ENCODE measurements at regions not wholly inside any gene's neighbourhood (a gene's known extent, or its start where the extent isn't known, plus 50 kb on each side); places are given as distances from the start of the nearest gene placed in this dataset.
A peak's percentile ranks its signal among the peaks of the same experiment; 100 is the strongest.

GRCh38 chr2:57614988-57615387 is 431.6 kb upstream of the VRK2 start:
- TF ChIP-seq, protein P1, sequence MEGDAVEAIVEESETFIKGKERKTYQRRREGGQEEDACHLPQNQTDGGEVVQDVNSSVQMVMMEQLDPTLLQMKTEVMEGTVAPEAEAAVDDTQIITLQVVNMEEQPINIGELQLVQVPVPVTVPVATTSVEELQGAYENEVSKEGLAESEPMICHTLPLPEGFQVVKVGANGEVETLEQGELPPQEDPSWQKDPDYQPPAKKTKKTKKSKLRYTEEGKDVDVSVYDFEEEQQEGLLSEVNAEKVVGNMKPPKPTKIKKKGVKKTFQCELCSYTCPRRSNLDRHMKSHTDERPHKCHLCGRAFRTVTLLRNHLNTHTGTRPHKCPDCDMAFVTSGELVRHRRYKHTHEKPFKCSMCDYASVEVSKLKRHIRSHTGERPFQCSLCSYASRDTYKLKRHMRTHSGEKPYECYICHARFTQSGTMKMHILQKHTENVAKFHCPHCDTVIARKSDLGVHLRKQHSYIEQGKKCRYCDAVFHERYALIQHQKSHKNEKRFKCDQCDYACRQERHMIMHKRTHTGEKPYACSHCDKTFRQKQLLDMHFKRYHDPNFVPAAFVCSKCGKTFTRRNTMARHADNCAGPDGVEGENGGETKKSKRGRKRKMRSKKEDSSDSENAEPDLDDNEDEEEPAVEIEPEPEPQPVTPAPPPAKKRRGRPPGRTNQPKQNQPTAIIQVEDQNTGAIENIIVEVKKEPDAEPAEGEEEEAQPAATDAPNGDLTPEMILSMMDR (IDR thresholded peaks at IDR 0.05; ENCODE audit: insufficient read depth, low read length, poor library complexity, severe bottlenecking), result no peak
- Histone ChIP-seq H3K27me3 (replicated peaks; ENCODE audit: control insufficient read depth, insufficient read depth, low read length) (no peaks in the 10 kb centered on the region), H3K36me3 (ENCODE audit: control insufficient read depth, insufficient read depth, low read length) (no peaks in the 10 kb centered on the region), H3K4me3 (replicated peaks; ENCODE audit: low read depth, low read length) (no peak overlapping the region)
- DNase-seq (ENCODE audit: extremely low read depth, insufficient read length), result no peak

DNA sequence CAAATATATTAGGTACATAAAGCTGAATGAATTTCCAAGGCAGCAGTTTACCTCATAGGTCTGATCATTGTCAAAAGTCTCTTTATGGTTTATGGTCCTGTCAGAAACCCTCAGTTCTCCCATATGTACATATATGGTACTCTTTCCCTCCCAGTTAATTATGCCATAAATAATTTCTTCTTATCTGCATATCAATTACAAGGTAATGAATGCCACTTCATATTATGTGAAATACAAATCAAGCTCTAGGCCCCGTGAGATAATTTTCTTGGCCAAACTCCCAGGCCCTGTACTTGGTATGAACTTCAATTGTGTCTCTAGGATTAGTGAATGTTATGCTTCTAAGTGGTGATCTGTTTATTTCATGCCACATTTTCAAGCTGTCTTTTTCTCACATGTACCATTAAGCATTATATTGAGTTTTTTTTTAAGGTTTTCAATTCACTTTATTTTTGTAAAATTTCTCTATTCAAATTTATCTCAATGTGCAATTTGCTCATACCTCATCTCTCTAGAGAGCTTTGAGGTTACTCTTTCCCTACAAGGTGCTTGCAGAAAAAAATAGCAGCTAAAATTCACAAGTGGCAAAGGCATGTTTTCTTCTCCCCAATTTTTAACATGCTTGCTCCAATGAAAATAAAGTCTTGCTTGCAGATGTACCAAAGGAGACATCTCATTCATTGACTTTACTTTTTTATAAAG is 430.6 kb upstream of the VRK2 start:
- H3K36me3 ChIP-seq (ENCODE audit: control insufficient read depth, insufficient read depth, low read length), result no peaks in the 10 kb centered on the region
- no peak overlapping the region for H3K4me3 ChIP-seq (replicated peaks; ENCODE audit: low read depth, low read length)
- DNase-seq (ENCODE audit: extremely low read depth, insufficient read length), result no peak
- TF ChIP-seq, protein P1 (IDR thresholded peaks at IDR 0.05; ENCODE audit: insufficient read depth, low read length, poor library complexity, severe bottlenecking), result no peak
- H3K27me3 ChIP-seq (replicated peaks; ENCODE audit: control insufficient read depth, insufficient read depth, low read length), result no peaks in the 10 kb centered on the region

GRCh38 chr2:57617318-57617717 is 429.3 kb upstream of the VRK2 start:
- H3K4me3 ChIP-seq (replicated peaks; ENCODE audit: low read depth, low read length), result no peak overlapping the region
- H3K27me3 ChIP-seq (replicated peaks; ENCODE audit: control insufficient read depth, insufficient read depth, low read length), result no peaks in the 10 kb centered on the region
- TF ChIP-seq, protein P1 (IDR thresholded peaks at IDR 0.05; ENCODE audit: insufficient read depth, low read length, poor library complexity, severe bottlenecking), result no peak
- DNase-seq (ENCODE audit: extremely low read depth, insufficient read length), result peak; percentile 15
- no peaks in the 10 kb centered on the region for H3K36me3 ChIP-seq (ENCODE audit: control insufficient read depth, insufficient read depth, low read length)

- TF ChIP-seq, protein P1 (IDR thresholded peaks at IDR 0.05; ENCODE audit: insufficient read depth, low read length, poor library complexity, severe bottlenecking), result no peak
- no peaks in the 10 kb centered on the region for H3K27me3 ChIP-seq (replicated peaks; ENCODE audit: control insufficient read depth, insufficient read depth, low read length)
These were observed 425.4 kb upstream of the VRK2 start for GRCh38 chr2:57621122-57621663.

DNA sequence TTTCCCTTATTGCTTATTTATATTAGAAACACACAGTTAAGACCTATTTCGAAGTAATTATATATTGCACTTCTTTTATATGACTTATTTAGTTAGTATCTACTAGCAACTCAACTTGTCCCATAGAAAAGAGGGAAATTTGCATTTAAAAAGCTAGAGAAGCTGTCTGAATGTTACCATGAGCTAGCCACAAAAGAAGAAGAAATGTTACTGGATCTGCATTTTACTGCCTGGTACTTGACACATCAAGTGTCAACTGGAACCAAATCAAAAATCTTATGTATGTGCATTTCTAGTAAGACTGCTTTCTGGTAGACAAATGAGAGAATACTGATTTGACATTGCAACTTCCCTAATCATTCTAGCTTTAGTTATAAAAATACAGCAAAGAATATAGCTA is 424.6 kb upstream of the VRK2 start:
- Histone ChIP-seq H3K36me3 (ENCODE audit: control insufficient read depth, insufficient read depth, low read length) (no peaks in the 10 kb centered on the region), H3K4me3 (replicated peaks; ENCODE audit: low read depth, low read length) (no peak overlapping the region), H3K27me3 (replicated peaks; ENCODE audit: control insufficient read depth, insufficient read depth, low read length) (no peaks in the 10 kb centered on the region)
- TF ChIP-seq, protein P1 (IDR thresholded peaks at IDR 0.05; ENCODE audit: insufficient read depth, low read length, poor library complexity, severe bottlenecking), result no peak
- no peak for DNase-seq (ENCODE audit: extremely low read depth, insufficient read length)

More at GRCh38 chr2:57621122-57621663, 425.4 kb upstream of the VRK2 start:
- no peak overlapping the region for H3K4me3 ChIP-seq (replicated peaks; ENCODE audit: low read depth, low read length)
- no peaks in the 10 kb centered on the region for H3K36me3 ChIP-seq (ENCODE audit: control insufficient read depth, insufficient read depth, low read length)
- no peak for DNase-seq (ENCODE audit: extremely low read depth, insufficient read length)
